Esophagus squamous epithelium (tissue), 5 donors: ENCODE measurements at regions not wholly inside any gene's neighbourhood (a gene's known extent, or its start where the extent isn't known, plus 50 kb on each side); places are given as distances from the start of the nearest gene placed in this dataset.

Source experiments
- DNase-seq: peaks from one replicate; lab custom pipeline; 2025; lab: John Stamatoyannopoulos, UW
- H3K27ac ChIP-seq, 4 donors: fragments of 200-600 bp; sonication (generic); one replicate each; pipeline ENCODE4 v1.5.1; 2016 to 2019; ENCODE audit warnings: mild to moderate bottlenecking in 1 of 4
- H3K27me3 ChIP-seq, 4 donors: fragments of 200-600 bp; sonication (generic); 1 replicate in 3 of 4; 2 replicates in 1 of 4; pipeline versions ENCODE4 v1.5.1 to v1.6.0; 2017 to 2021; ENCODE audit warnings: antibody characterized with exemption in 1 of 4
- H3K36me3 ChIP-seq, 3 donors: fragments of 200-600 bp; sonication (generic); one replicate each; pipeline ENCODE4 v1.5.1; 2016 to 2019
- H3K4me1 ChIP-seq, 3 donors: fragments of 200-600 bp; sonication (generic); one replicate each; pipeline ENCODE4 v1.5.1; 2017 to 2019
- H3K4me3 ChIP-seq, 4 donors: fragments of 200-600 bp; sonication (generic); 1 replicate in 3 of 4; 2 replicates in 1 of 4; pipeline ENCODE4 v1.5.1; 2016 to 2019; ENCODE audit warnings: mild to moderate bottlenecking in 2 of 4, moderate library complexity in 1 of 4
- H3K9me3 ChIP-seq, 3 donors: fragments of 200-600 bp; sonication (generic); one replicate each; pipeline ENCODE4 v1.5.1; 2016 to 2019
- CTCF ChIP-seq, 6 experiments: fragments of 450-650 bp in 4 of 6; fragments of 200-600 bp in 2 of 6; sonication (generic) in 2 of 6; IDR thresholded peaks; one replicate each; pipeline ENCODE4 v1.5.1; 2016 to 2019; ENCODE audit warnings: antibody characterized with exemption in 6 of 6, mild to moderate bottlenecking in 4 of 6, moderate library complexity in 4 of 6
- POLR2A ChIP-seq, 4 donors: fragments of 450-650 bp; IDR thresholded peaks; one replicate each; pipeline ENCODE4 v1.6.1; 2017; ENCODE audit warnings: antibody characterized with exemption in 4 of 4, mild to moderate bottlenecking in 4 of 4, moderate library complexity in 3 of 4
- WGBS, 2 donors: methylation state at CpG; one replicate each; pipeline ENCODE4 v1.1.5; 2018; 5-methylcytosine and 5-hydroxymethylcytosine counted together
- intact Hi-C: fragments of 100-400 bp; cut with DNase I; formaldehyde crosslinking; loops from one replicate; pipeline ENCODE4 v1.15.0; 2022
- donor health status: DM: yes; HTN: yes; CAD: no.

- Histone ChIP-seq H3K4me3 (no peak overlapping the region), H3K9me3 (no peaks in the 10 kb centered on the region), H3K36me3 (peaks cover 0 to 10% (median 0%) of the 10 kb centered on the region in 3 donors), H3K27me3 (no peaks in the 10 kb centered on the region), H3K27ac (peak overlapping the region; percentile 18 to 69 (median 63)), H3K4me1 (peaks cover 0 to 68% (median 21%) of the 10 kb centered on the region in 3 donors)
- DNase-seq = no peak
- intact Hi-C loops = no loop called here
- 40 to 61% methylated on average over 3 of the region's 3 CpGs for WGBS, 2 donors
- TF ChIP-seq CTCF (IDR thresholded peaks at IDR 0.05) (no peak), POLR2A (IDR thresholded peaks at IDR 0.05) (no peak)
Observed at GRCh38 chr1:184890539-184890973, 83.8 kb downstream of the NIBAN1 start.

GRCh38 chr1:184889902-184890301 lies 84.4 kb downstream of the NIBAN1 start:
- peaks cover 0 to 75% (median 21%) of the 10 kb centered on the region in 3 donors for H3K4me1 ChIP-seq
- TF ChIP-seq POLR2A (IDR thresholded peaks at IDR 0.05) (no peak), CTCF (IDR thresholded peaks at IDR 0.05) (no peak)
- H3K36me3 ChIP-seq = peaks cover 0 to 10% (median 0%) of the 10 kb centered on the region in 3 donors
- DNase-seq = no peak
- intact Hi-C loops = no loop called here
- peak overlapping the region; percentile 18 to 69 (median 63) for H3K27ac ChIP-seq
- no peaks in the 10 kb centered on the region for H3K9me3 ChIP-seq
- no peak overlapping the region for H3K4me3 ChIP-seq
- WGBS, 2 donors = 33 to 35% methylated on average over 3 of the region's 3 CpGs
- H3K27me3 ChIP-seq = no peaks in the 10 kb centered on the region

GRCh38 chr1:184889166-184889565 lies 85.1 kb downstream of the NIBAN1 start:
- 55 to 67% methylated on average over 1 of the region's 1 CpG for WGBS, 2 donors
- TF ChIP-seq CTCF (IDR thresholded peaks at IDR 0.05) (no peak), POLR2A (IDR thresholded peaks at IDR 0.05) (no peak)

GRCh38 chr1:184888505-184888904 lies 85.8 kb downstream of the NIBAN1 start:
- intact Hi-C loops = no loop called here
- Histone ChIP-seq H3K9me3 (no peaks in the 10 kb centered on the region), H3K4me3 (no peak overlapping the region), H3K27me3 (no peaks in the 10 kb centered on the region), H3K4me1 (peaks cover 0 to 89% (median 24%) of the 10 kb centered on the region in 3 donors), H3K27ac (peak overlapping the region in 3 of 4 donors; percentile 36 to 69 (median 67)), H3K36me3 (peaks cover 0 to 10% (median 0%) of the 10 kb centered on the region in 3 donors)
- no peak for DNase-seq
- TF ChIP-seq POLR2A (IDR thresholded peaks at IDR 0.05) (no peak), CTCF (IDR thresholded peaks at IDR 0.05) (no peak)

More at GRCh38 chr1:184889166-184889565, 85.1 kb downstream of the NIBAN1 start:
- DNase-seq = no peak
- no peaks in the 10 kb centered on the region for H3K9me3 ChIP-seq
- H3K27me3 ChIP-seq = no peaks in the 10 kb centered on the region
- peaks cover 0 to 82% (median 21%) of the 10 kb centered on the region in 3 donors for H3K4me1 ChIP-seq
- H3K36me3 ChIP-seq = peaks cover 0 to 16% (median 0%) of the 10 kb centered on the region in 3 donors
- intact Hi-C loops = no loop called here
- no peak overlapping the region for H3K4me3 ChIP-seq
- peak overlapping the region; percentile 18 to 69 (median 63) for H3K27ac ChIP-seq

GRCh38 chr1:184882957-184883815 lies 91.1 kb downstream of the NIBAN1 start:
- no peak for DNase-seq
- Histone ChIP-seq H3K27me3 (no peaks in the 10 kb centered on the region), H3K36me3 (peaks cover 0 to 6% (median 0%) of the 10 kb centered on the region in 3 donors), H3K4me3 (no peak overlapping the region), H3K27ac (peak overlapping the region; percentile 64 to 89 (median 82)), H3K4me1 (peaks cover 8 to 91% (median 23%) of the 10 kb centered on the region in 3 donors), H3K9me3 (no peaks in the 10 kb centered on the region)
- no peak for TF ChIP-seq POLR2A (IDR thresholded peaks at IDR 0.05)
- TF ChIP-seq CTCF (IDR thresholded peaks at IDR 0.05) = no peak
- 31 to 55% methylated on average over 10 of the region's 10 CpGs for WGBS, 2 donors
- intact Hi-C loops = no loop called here
